Activated T-cell treated with anti-CD3 and anti-CD28 coated beads, Interleukin-2, amount 50 U/mL, for 48 hours (primary cell): ENCODE measurements at regions not wholly inside any gene's neighbourhood (a gene's known extent, or its start where the extent isn't known, plus 50 kb on each side); places are given as distances from the start of the nearest gene placed in this dataset.

Experiments used
- DNase-seq, 2 experiments: peaks; one replicate each; pipeline ENCODE4 v3.0.0-alpha.2; 2020

GRCh38 chr11:92626624-92627023 is 342.8 kb upstream of the MTNR1B start:
- DNase-seq, result no peak

GRCh38 chr11:92627615-92628256 is 341.7 kb upstream of the MTNR1B start:
- DNase-seq, result no peak

GRCh38 chr11:92628401-92629292 is 340.8 kb upstream of the MTNR1B start:
- no peak for DNase-seq

- no peak for DNase-seq
Measured at GRCh38 chr11:92632495-92632894, 337.0 kb upstream of the MTNR1B start.

- DNase-seq, result no peak
Measured at GRCh38 chr11:92633820-92634219, 335.6 kb upstream of the MTNR1B start.

GRCh38 chr11:92636543-92637188 is 332.8 kb upstream of the MTNR1B start:
- DNase-seq, result no peak

GRCh38 chr11:92638678-92639077 is 330.8 kb upstream of the MTNR1B start:
- no peak for DNase-seq

- DNase-seq, result no peak
Measured at GRCh38 chr11:92642177-92642931, 327.1 kb upstream of the MTNR1B start.

- no peak for DNase-seq
Measured at GRCh38 chr11:92643827-92644226, 325.6 kb upstream of the MTNR1B start.

GRCh38 chr11:92644595-92645445 is 324.6 kb upstream of the MTNR1B start:
- no peak for DNase-seq

- DNase-seq, result no peak
Measured at GRCh38 chr11:92651159-92651558, 318.3 kb upstream of the MTNR1B start.

- DNase-seq, result no peak
Measured at GRCh38 chr11:92653454-92653853, 316.0 kb upstream of the MTNR1B start.

GRCh38 chr11:92656783-92657182 is 312.7 kb upstream of the MTNR1B start:
- DNase-seq, result no peak

GRCh38 chr11:92657226-92657625 is 312.2 kb upstream of the MTNR1B start:
- DNase-seq, result no peak

- no peak for DNase-seq
Measured at GRCh38 chr11:92658733-92659132, 310.7 kb upstream of the MTNR1B start.

GRCh38 chr11:92659793-92660192 is 309.7 kb upstream of the MTNR1B start:
- no peak for DNase-seq

- DNase-seq, result no peak
Measured at GRCh38 chr11:92662601-92663360, 306.7 kb upstream of the MTNR1B start.

GRCh38 chr11:92663539-92663938 is 305.9 kb upstream of the MTNR1B start:
- no peak for DNase-seq

- DNase-seq, result no peak
Measured at GRCh38 chr11:92667486-92668152, 301.8 kb upstream of the MTNR1B start.

- DNase-seq, result no peak
Measured at GRCh38 chr11:92670308-92670890, 299.1 kb upstream of the MTNR1B start.
